Colonic mucosa (tissue), 4 donors: ENCODE measurements at regions not wholly inside any gene's neighbourhood (a gene's known extent, or its start where the extent isn't known, plus 50 kb on each side); places are given as distances from the start of the nearest gene placed in this dataset.

ENCODE experiments used
- DNase-seq: peaks from one replicate; pipeline ENCODE4 v3.0.0-alpha.2; 2020
- H3K27ac ChIP-seq: fragments of 200-600 bp; one replicate; pipeline ENCODE4 v1.8.0; 2021
- H3K27me3 ChIP-seq: fragments of 200-600 bp; one replicate; pipeline ENCODE4 v1.8.0; 2021
- H3K36me3 ChIP-seq: fragments of 200-600 bp; one replicate; pipeline ENCODE4 v1.8.0; 2021
- H3K4me1 ChIP-seq: fragments of 200-600 bp; one replicate; pipeline ENCODE4 v1.8.0; 2021; ENCODE audit warnings: mild to moderate bottlenecking
- H3K4me3 ChIP-seq: fragments of 200-600 bp; one replicate; pipeline ENCODE4 v1.8.0; 2021
- H3K9ac ChIP-seq, 2 donors: one replicate each; pipeline ENCODE4 v1.7.0; 2013; ENCODE audit warnings: control low read depth in 2 of 2, low read depth in 2 of 2, low read length in 2 of 2
- H3K9me3 ChIP-seq: fragments of 200-600 bp; one replicate; pipeline ENCODE4 v1.8.0; 2021
- intact Hi-C: fragments of 100-400 bp; cut with DNase I; formaldehyde crosslinking; loops from one replicate; pipeline ENCODE4 v1.14.1; 2022
- TF ChIP-seq, protein P1 (sequence below): fragments of 200-600 bp; IDR thresholded peaks from one replicate; pipeline ENCODE4 v1.8.0; 2022; ENCODE audit warnings: antibody characterized with exemption, mild to moderate bottlenecking
- donor health status: healthy.
- donor health status: DM: no; HTN: no; CAD: no.
- donor health status: DM: no; HTN: no; CAD: no.

DNA sequence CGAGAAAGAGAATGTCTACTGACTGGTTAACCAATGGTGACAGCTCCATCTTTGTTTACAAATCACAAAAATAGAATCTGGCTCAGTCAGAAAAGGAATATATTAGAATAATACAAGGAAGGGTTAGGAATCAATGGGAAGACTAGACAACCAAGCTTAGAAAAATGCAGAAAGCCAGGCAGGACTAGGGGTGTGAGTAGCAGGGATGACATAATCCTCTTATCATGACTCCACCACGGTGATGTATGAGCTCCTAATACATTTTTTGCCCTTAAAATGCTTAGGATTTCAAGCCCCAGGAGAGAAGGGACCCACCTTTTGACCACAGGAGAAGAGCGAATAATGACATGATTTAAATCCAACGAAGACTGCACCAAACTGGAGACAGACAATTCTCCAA is 252.3 kb downstream of the CHD9NB start:
- intact Hi-C loops, result no loop called here
- Histone ChIP-seq H3K4me1 (no peaks in the 10 kb centered on the region), H3K27ac (no peak overlapping the region), H3K9ac (no peak overlapping the region), H3K9me3 (no peaks in the 10 kb centered on the region), H3K27me3 (no peaks in the 10 kb centered on the region), H3K4me3 (no peak overlapping the region), H3K36me3 (no peaks in the 10 kb centered on the region)
- no peak for DNase-seq
- TF ChIP-seq, protein P1, sequence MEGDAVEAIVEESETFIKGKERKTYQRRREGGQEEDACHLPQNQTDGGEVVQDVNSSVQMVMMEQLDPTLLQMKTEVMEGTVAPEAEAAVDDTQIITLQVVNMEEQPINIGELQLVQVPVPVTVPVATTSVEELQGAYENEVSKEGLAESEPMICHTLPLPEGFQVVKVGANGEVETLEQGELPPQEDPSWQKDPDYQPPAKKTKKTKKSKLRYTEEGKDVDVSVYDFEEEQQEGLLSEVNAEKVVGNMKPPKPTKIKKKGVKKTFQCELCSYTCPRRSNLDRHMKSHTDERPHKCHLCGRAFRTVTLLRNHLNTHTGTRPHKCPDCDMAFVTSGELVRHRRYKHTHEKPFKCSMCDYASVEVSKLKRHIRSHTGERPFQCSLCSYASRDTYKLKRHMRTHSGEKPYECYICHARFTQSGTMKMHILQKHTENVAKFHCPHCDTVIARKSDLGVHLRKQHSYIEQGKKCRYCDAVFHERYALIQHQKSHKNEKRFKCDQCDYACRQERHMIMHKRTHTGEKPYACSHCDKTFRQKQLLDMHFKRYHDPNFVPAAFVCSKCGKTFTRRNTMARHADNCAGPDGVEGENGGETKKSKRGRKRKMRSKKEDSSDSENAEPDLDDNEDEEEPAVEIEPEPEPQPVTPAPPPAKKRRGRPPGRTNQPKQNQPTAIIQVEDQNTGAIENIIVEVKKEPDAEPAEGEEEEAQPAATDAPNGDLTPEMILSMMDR, result no peak

DNA sequence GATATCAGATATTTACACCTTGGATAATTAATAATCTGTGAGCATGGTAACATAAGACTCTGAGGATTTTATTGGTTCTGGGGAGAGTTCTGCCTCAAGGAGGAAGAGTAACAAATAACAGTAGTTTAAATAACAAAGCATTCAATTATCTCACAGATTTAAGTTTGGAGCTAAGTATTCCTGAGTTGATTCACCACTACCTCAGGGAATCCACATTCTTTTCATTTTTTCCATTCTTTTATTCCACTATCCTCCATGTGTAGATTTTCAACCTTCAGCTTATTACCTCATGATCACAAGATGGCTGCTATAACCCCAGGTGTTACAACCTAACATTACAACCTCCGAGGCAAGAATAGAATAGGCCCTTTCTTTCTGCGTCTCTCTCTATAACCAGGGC is 252.2 kb upstream of the TOX3 start:
- intact Hi-C loops, result no loop called here
- Histone ChIP-seq H3K4me3 (no peak overlapping the region), H3K9me3 (no peaks in the 10 kb centered on the region), H3K27ac (no peak overlapping the region), H3K27me3 (no peaks in the 10 kb centered on the region), H3K9ac (no peak overlapping the region), H3K4me1 (no peaks in the 10 kb centered on the region), H3K36me3 (no peaks in the 10 kb centered on the region)
- no peak for DNase-seq
- TF ChIP-seq, protein P1, result no peak

DNA sequence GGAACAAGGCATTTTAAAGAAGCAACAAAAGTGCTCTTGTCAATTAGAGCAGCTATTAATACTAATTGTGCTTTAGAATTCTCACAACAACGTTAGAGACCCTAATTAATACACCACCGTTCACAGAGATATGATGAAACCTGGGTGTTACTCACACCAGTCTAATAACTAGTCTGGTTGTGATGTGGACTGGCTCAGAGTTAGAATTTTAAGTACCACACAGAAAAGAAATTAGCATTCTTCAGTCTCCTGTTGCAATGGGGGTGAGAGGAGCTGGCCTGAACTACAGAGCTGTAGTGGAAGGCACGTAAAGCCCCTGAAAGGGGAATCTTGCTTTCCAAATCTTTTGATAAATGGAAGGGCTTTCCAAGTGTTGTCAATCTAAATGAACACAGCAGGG is 240.8 kb upstream of the TOX3 start:
- DNase-seq, result no peak
- intact Hi-C loops, result no loop called here
- H3K36me3 ChIP-seq, result no peaks in the 10 kb centered on the region
- no peaks in the 10 kb centered on the region for H3K27me3 ChIP-seq
- TF ChIP-seq, protein P1, result no peak
- no peaks in the 10 kb centered on the region for H3K9me3 ChIP-seq
- no peak overlapping the region for H3K4me3 ChIP-seq
- H3K4me1 ChIP-seq, result no peaks in the 10 kb centered on the region
- no peak overlapping the region for H3K27ac ChIP-seq
- H3K9ac ChIP-seq, result no peak overlapping the region

DNA sequence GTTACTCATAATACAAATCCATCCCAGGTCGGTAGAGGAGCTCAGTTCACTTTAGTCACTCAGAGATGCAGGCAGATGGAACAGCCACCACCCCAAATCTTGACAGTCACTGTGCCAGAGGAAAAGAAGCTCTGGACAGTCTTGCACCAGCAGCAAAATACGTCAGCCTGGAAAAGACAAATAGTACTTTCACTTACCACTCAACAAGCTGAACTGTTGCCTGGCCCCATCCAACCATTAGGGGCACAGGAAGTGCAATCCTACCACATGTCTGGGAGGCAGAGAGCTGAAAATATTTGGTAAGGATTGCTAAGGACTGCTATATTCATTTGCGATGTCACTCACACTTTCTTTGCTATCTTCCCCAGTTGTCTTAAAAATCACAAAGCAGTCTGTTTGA is 239.1 kb upstream of the TOX3 start:
- Histone ChIP-seq H3K36me3 (no peaks in the 10 kb centered on the region), H3K4me3 (no peak overlapping the region), H3K4me1 (no peaks in the 10 kb centered on the region), H3K9me3 (no peaks in the 10 kb centered on the region), H3K27me3 (no peaks in the 10 kb centered on the region), H3K9ac (no peak overlapping the region), H3K27ac (no peak overlapping the region)
- no peak for DNase-seq
- TF ChIP-seq, protein P1, result no peak
- intact Hi-C loops, result no loop called here

DNA sequence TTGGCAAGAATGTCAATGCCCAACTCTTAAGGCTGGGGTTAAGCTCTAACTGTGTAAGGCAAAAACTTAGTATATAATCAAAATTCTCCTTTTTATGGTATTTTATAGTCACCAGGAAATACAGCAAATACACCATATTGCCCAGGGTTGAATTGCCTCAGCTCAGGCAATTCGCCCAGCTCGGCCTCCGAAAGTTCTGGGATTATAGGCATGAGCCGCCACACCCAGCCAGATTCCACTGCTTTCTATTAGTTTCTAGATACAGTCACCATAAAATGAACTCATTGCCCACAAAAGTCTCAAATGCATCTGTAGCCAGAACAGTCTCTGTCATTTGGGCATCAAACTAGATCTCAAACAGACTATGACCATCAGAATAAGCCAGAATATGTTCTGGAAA is 238.7 kb upstream of the TOX3 start:
- H3K9ac ChIP-seq, result no peak overlapping the region
- H3K27me3 ChIP-seq, result no peaks in the 10 kb centered on the region
- H3K27ac ChIP-seq, result no peak overlapping the region
- no peaks in the 10 kb centered on the region for H3K4me1 ChIP-seq
- H3K36me3 ChIP-seq, result no peaks in the 10 kb centered on the region
- H3K4me3 ChIP-seq, result no peak overlapping the region
- intact Hi-C loops, result no loop called here
- TF ChIP-seq, protein P1, result no peak
- peak; percentile 45 for DNase-seq
- no peaks in the 10 kb centered on the region for H3K9me3 ChIP-seq

DNA sequence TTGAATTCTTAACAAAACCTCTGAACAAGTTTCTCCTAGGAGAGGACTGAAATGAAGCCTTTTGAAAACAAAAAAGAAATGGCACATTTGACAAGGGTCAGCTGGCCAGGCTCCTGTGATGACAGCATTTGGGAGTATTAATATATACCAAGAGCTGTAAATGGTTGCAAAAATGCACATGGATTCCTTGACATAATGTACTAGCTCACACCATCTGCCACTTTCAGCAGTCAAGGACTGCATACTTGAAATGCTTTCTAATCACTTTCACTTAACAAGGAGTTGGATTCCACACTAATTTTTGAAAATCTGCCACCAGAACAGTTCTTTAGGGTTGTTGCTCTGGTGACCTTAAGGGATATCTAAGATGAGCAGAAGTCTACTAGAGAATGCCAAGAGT is 236.7 kb upstream of the TOX3 start:
- no peaks in the 10 kb centered on the region for H3K4me1 ChIP-seq
- no peak overlapping the region for H3K27ac ChIP-seq
- no peaks in the 10 kb centered on the region for H3K9me3 ChIP-seq
- no peaks in the 10 kb centered on the region for H3K27me3 ChIP-seq
- no peak overlapping the region for H3K9ac ChIP-seq
- intact Hi-C loops, result no loop called here
- no peaks in the 10 kb centered on the region for H3K36me3 ChIP-seq
- TF ChIP-seq, protein P1, result no peak
- no peak overlapping the region for H3K4me3 ChIP-seq
- DNase-seq, result no peak
